ENCODE measurements at regions not wholly inside any gene's neighbourhood (a gene's known extent, or its start where the extent isn't known, plus 50 kb on each side); places are given as distances from the start of the nearest gene placed in this dataset.

- Histone ChIP-seq H3K4me2 (ENCODE audit: low read length) (no peak overlapping the region), H3K27ac (ENCODE audit: low read depth, low read length, poor library complexity, severe bottlenecking) (no peak overlapping the region), H3K4me1 (ENCODE audit: insufficient read depth, low read length, poor library complexity, severe bottlenecking) (no peaks in the 10 kb centered on the region), H4K20me1 (ENCODE audit: insufficient read depth, low read length) (no peaks in the 10 kb centered on the region), H3K36me3 (ENCODE audit: insufficient read depth, low read length) (no peaks in the 10 kb centered on the region), H3K4me3 (ENCODE audit: low read depth, low read length, poor library complexity, severe bottlenecking) (no peak overlapping the region), H3K9me3 (ENCODE audit: low read length) (no peaks in the 10 kb centered on the region), H3K9me2 (ENCODE audit: insufficient read depth, low read length) (no peaks in the 10 kb centered on the region), H3K79me2 (ENCODE audit: insufficient read depth, low read depth, low read length) (no peaks in the 10 kb centered on the region), H2AFZ (ENCODE audit: low read length) (no peak overlapping the region)
- CTCF ChIA-PET (ENCODE audit: unreplicated experiment), result no interaction called here
- POLR2A ChIA-PET, result no interaction called here
- TF ChIP-seq EZH2phosphoT487 (IDR thresholded peaks at IDR 0.05; ENCODE audit: borderline replicate concordance, low read depth, low read length), result no peak
- intact Hi-C loops (cut with micrococcal nuclease; ENCODE audit: unreplicated experiment), result no loop called here
- BruUV-seq (replicated peaks), result no TSS peak
- DNase-seq (ENCODE audit: low spot score), result no peak
These were observed 89.8 kb downstream of the RTL6 start for GRCh38 chr22:44407987-44408828.

- ChIA-PET CTCF (ENCODE audit: unreplicated experiment) (no interaction called here), POLR2A (no interaction called here)
- H3K27ac ChIP-seq (ENCODE audit: low read depth, low read length, poor library complexity, severe bottlenecking), result no peak overlapping the region
- no peak overlapping the region for H3K4me3 ChIP-seq (ENCODE audit: low read depth, low read length, poor library complexity, severe bottlenecking)
- DNase-seq (ENCODE audit: low spot score), result no peak
- intact Hi-C loops (cut with micrococcal nuclease; ENCODE audit: unreplicated experiment), result no loop called here
- H2AFZ ChIP-seq (ENCODE audit: low read length), result no peak overlapping the region
- TF ChIP-seq EZH2phosphoT487 (IDR thresholded peaks at IDR 0.05; ENCODE audit: borderline replicate concordance, low read depth, low read length) (no peak), CTCF (conservative IDR thresholded peaks at IDR 0.05; ENCODE audit: low read length) (no peak)
- no peak overlapping the region for H3K4me2 ChIP-seq (ENCODE audit: low read length)
- no peaks in the 10 kb centered on the region for H3K9me3 ChIP-seq (ENCODE audit: low read length)
- H3K36me3 ChIP-seq (ENCODE audit: insufficient read depth, low read length), result no peaks in the 10 kb centered on the region
- no peaks in the 10 kb centered on the region for H3K79me2 ChIP-seq (ENCODE audit: insufficient read depth, low read depth, low read length)
- no peaks in the 10 kb centered on the region for H4K20me1 ChIP-seq (ENCODE audit: insufficient read depth, low read length)
- H3K4me1 ChIP-seq (ENCODE audit: insufficient read depth, low read length, poor library complexity, severe bottlenecking), result no peaks in the 10 kb centered on the region
- no peaks in the 10 kb centered on the region for H3K9me2 ChIP-seq (ENCODE audit: insufficient read depth, low read length)
- BruUV-seq (replicated peaks), result no TSS peak
These were observed 90.7 kb downstream of the RTL6 start for GRCh38 chr22:44407171-44407986.

GRCh38 chr22:44406341-44407170 is 91.5 kb downstream of the RTL6 start:
- Histone ChIP-seq H3K4me2 (ENCODE audit: low read length) (no peak overlapping the region), H3K9me3 (ENCODE audit: low read length) (no peaks in the 10 kb centered on the region), H4K20me1 (ENCODE audit: insufficient read depth, low read length) (no peaks in the 10 kb centered on the region), H2AFZ (ENCODE audit: low read length) (no peak overlapping the region), H3K9me2 (ENCODE audit: insufficient read depth, low read length) (no peaks in the 10 kb centered on the region), H3K27ac (ENCODE audit: low read depth, low read length, poor library complexity, severe bottlenecking) (no peak overlapping the region), H3K79me2 (ENCODE audit: insufficient read depth, low read depth, low read length) (no peaks in the 10 kb centered on the region), H3K4me1 (ENCODE audit: insufficient read depth, low read length, poor library complexity, severe bottlenecking) (no peaks in the 10 kb centered on the region), H3K4me3 (ENCODE audit: low read depth, low read length, poor library complexity, severe bottlenecking) (no peak overlapping the region), H3K36me3 (ENCODE audit: insufficient read depth, low read length) (no peaks in the 10 kb centered on the region)
- no peak for DNase-seq (ENCODE audit: low spot score)
- no TSS peak for BruUV-seq (replicated peaks)
- intact Hi-C loops (cut with micrococcal nuclease; ENCODE audit: unreplicated experiment), result no loop called here
- POLR2A ChIA-PET, result no interaction called here
- CTCF ChIA-PET (ENCODE audit: unreplicated experiment), result no interaction called here
- TF ChIP-seq EZH2phosphoT487 (IDR thresholded peaks at IDR 0.05; ENCODE audit: borderline replicate concordance, low read depth, low read length) (no peak), CTCF (conservative IDR thresholded peaks at IDR 0.05; ENCODE audit: low read length) (no peak)

Measured in OCI-LY7 (cell line).